ENCODE measurements at regions not wholly inside any gene's neighbourhood (a gene's known extent, or its start where the extent isn't known, plus 50 kb on each side); places are given as distances from the start of the nearest gene placed in this dataset.

GRCh38 chr11:71075871-71076420 is 176.4 kb downstream of the SHANK2 start:
- no peak for DNase-seq (ENCODE audit: low spot score)

- no peak for DNase-seq (ENCODE audit: low spot score)
Observed at GRCh38 chr11:71075116-71075720, 177.2 kb downstream of the SHANK2 start.

GRCh38 chr11:71071736-71072509 is 180.5 kb downstream of the SHANK2 start:
- DNase-seq (ENCODE audit: low spot score): no peak

GRCh38 chr11:71070490-71071453 is 181.6 kb downstream of the SHANK2 start:
- no peak for DNase-seq (ENCODE audit: low spot score)

- DNase-seq (ENCODE audit: low spot score): no peak
Observed at GRCh38 chr11:71068963-71069362, 183.4 kb downstream of the SHANK2 start.

GRCh38 chr11:71067753-71068152 is 184.6 kb downstream of the SHANK2 start:
- no peak for DNase-seq (ENCODE audit: low spot score)

- DNase-seq (ENCODE audit: low spot score): no peak
Observed at GRCh38 chr11:71066311-71066710, 186.1 kb downstream of the SHANK2 start.

GRCh38 chr11:71065841-71066240 is 186.5 kb downstream of the SHANK2 start:
- no peak for DNase-seq (ENCODE audit: low spot score)

GRCh38 chr11:71064702-71065515 is 187.5 kb downstream of the SHANK2 start:
- DNase-seq (ENCODE audit: low spot score): no peak

GRCh38 chr11:71064183-71064582 is 188.2 kb downstream of the SHANK2 start:
- DNase-seq (ENCODE audit: low spot score): no peak

GRCh38 chr11:71063129-71063528 is 189.2 kb downstream of the SHANK2 start:
- DNase-seq (ENCODE audit: low spot score): no peak

- DNase-seq (ENCODE audit: low spot score): no peak
Observed at GRCh38 chr11:71062199-71062598, 190.2 kb downstream of the SHANK2 start.

- DNase-seq (ENCODE audit: low spot score): no peak
Observed at GRCh38 chr11:71060391-71060791, 192.0 kb downstream of the SHANK2 start.

- DNase-seq (ENCODE audit: low spot score): no peak
Observed at GRCh38 chr11:71059662-71060061, 192.7 kb downstream of the SHANK2 start.

- no peak for DNase-seq (ENCODE audit: low spot score)
Observed at GRCh38 chr11:71055925-71056324, 196.5 kb downstream of the SHANK2 start.

Data from HuH-7 (cell line).